GM21737 (cell line): ENCODE measurements at regions not wholly inside any gene's neighbourhood (a gene's known extent, or its start where the extent isn't known, plus 50 kb on each side); places are given as distances from the start of the nearest gene placed in this dataset.

Experiments
- ATAC-seq: cut with Tn5 transposase; IDR thresholded peaks from one replicate; pipeline ENCODE4 v1.9.1; 2021; ENCODE audit warnings: mild to moderate bottlenecking, moderate library complexity; ENCODE audit not compliant: unreplicated experiment

GRCh38 chr4:96646146-96646545, 806.3 kb downstream of the PDHA2 start:
- no peak for ATAC-seq

GRCh38 chr4:96649536-96649935, 809.6 kb downstream of the PDHA2 start:
- ATAC-seq = no peak

- no peak for ATAC-seq
These were observed 812.3 kb downstream of the PDHA2 start for GRCh38 chr4:96652158-96652557.

GRCh38 chr4:96652821-96653220, 812.9 kb downstream of the PDHA2 start:
- ATAC-seq = no peak

- no peak for ATAC-seq
These were observed 814.2 kb downstream of the PDHA2 start for GRCh38 chr4:96654045-96654444.

GRCh38 chr4:96670381-96670780, 830.5 kb downstream of the PDHA2 start:
- ATAC-seq = no peak

GRCh38 chr4:96675416-96675815, 835.5 kb downstream of the PDHA2 start:
- ATAC-seq = no peak

GRCh38 chr4:96675896-96676295, 836.0 kb downstream of the PDHA2 start:
- ATAC-seq = no peak

GRCh38 chr4:96676754-96677435, 837.0 kb downstream of the PDHA2 start:
- no peak for ATAC-seq

GRCh38 chr4:96677499-96677898, 837.6 kb downstream of the PDHA2 start:
- ATAC-seq = no peak

GRCh38 chr4:96681218-96681617, 841.3 kb downstream of the PDHA2 start:
- no peak for ATAC-seq

- ATAC-seq = no peak
These were observed 845.8 kb downstream of the PDHA2 start for GRCh38 chr4:96685691-96686090.

- ATAC-seq = no peak
These were observed 851.6 kb downstream of the PDHA2 start for GRCh38 chr4:96691521-96691920.

- ATAC-seq = no peak
These were observed 858.9 kb downstream of the PDHA2 start for GRCh38 chr4:96698831-96699230.

GRCh38 chr4:96703265-96703664, 863.4 kb downstream of the PDHA2 start:
- no peak for ATAC-seq

- no peak for ATAC-seq
These were observed 868.9 kb downstream of the PDHA2 start for GRCh38 chr4:96708766-96709165.

- ATAC-seq = no peak
These were observed 873.5 kb downstream of the PDHA2 start for GRCh38 chr4:96713271-96713850.

GRCh38 chr4:96729641-96730040, 889.7 kb downstream of the PDHA2 start:
- no peak for ATAC-seq

- ATAC-seq = no peak
These were observed 890.5 kb downstream of the PDHA2 start for GRCh38 chr4:96730432-96730831.

- ATAC-seq = no peak
These were observed 896.5 kb downstream of the PDHA2 start for GRCh38 chr4:96736352-96736889.

GRCh38 chr4:96739101-96739500, 899.2 kb downstream of the PDHA2 start:
- no peak for ATAC-seq

GRCh38 chr4:96742332-96743014, 902.6 kb downstream of the PDHA2 start:
- ATAC-seq = no peak
